Endothelial cell of umbilical vein (primary cell): ENCODE measurements at regions not wholly inside any gene's neighbourhood (a gene's known extent, or its start where the extent isn't known, plus 50 kb on each side); places are given as distances from the start of the nearest gene placed in this dataset.

Source experiments
- BruUV-seq: library from RNA; stranded (reverse); fragments of 400-500 nt; replicated peaks from 2 replicates; lab custom pipeline; 2021; lab: Mats Ljungman, UMichigan
- CTCF ChIA-PET: fragments of 300-600, 350-600 bp; sonication (Branson Sonifier 250); formaldehyde crosslinking; loops from one replicate; lab custom pipeline; 2021; ENCODE audit warnings: antibody characterized with exemption, inconsistent platforms; lab: Charles Lee
- POLR2A ChIA-PET: fragments of 300-600, 350-600 bp; sonication (Branson Sonifier 250); formaldehyde crosslinking; loops from one replicate; lab custom pipeline; 2021; ENCODE audit warnings: antibody characterized with exemption, inconsistent platforms; lab: Charles Lee
- DNase-seq: peaks from one replicate; pipeline ENCODE4 v3.0.0-alpha.2; 2011; ENCODE audit warnings: low read depth, low spot score
- FAIRE-seq: peaks from 2 replicates; lab custom pipeline; 2011; peaks lifted over from hg19 to GRCh38; lab: Jason Lieb, UNC
- H2AFZ ChIP-seq: 2 replicates; pipeline ENCODE4 v1.6.0; 2012; ENCODE audit warnings: low read depth, low read length, control low read depth, inconsistent platforms
- H3K27ac ChIP-seq: 2 replicates; pipeline ENCODE4 v1.5.1; 2011; ENCODE audit warnings: low read depth, mild to moderate bottlenecking, control low read depth, low read length, moderate library complexity; ENCODE audit not compliant: insufficient read depth
- H3K27me3 ChIP-seq, 2 experiments: 2 replicates each; pipeline versions ENCODE4 v1.6.0 to v1.6.1; 2011; ENCODE audit warnings: low read length in 2 of 2, mixed read lengths in 1 of 2; ENCODE audit not compliant: control insufficient read depth in 2 of 2, insufficient read depth in 2 of 2
- H3K36me3 ChIP-seq, 2 experiments: 2 replicates in 1 of 2; 3 replicates in 1 of 2; pipeline ENCODE4 v1.5.1; 2011; ENCODE audit warnings: low read length in 2 of 2, mild to moderate bottlenecking in 1 of 2, moderate library complexity in 1 of 2; ENCODE audit not compliant: control insufficient read depth in 2 of 2, insufficient read depth in 2 of 2; ENCODE audit errors: extremely low read depth in 1 of 2
- H3K4me1 ChIP-seq: 3 replicates; pipeline ENCODE4 v1.5.1; 2011; ENCODE audit warnings: mild to moderate bottlenecking, low read length; ENCODE audit not compliant: control insufficient read depth, insufficient read depth; ENCODE audit errors: extremely low read depth
- H3K4me2 ChIP-seq: 2 replicates; pipeline ENCODE4 v1.6.1; 2011; ENCODE audit warnings: low read length, control low read depth, mixed read lengths; ENCODE audit not compliant: insufficient read depth
- H3K4me3 ChIP-seq, 3 experiments: fragments of 200-600 bp in 1 of 3; sonication (generic), shearing (Covaris generic) in 1 of 3; replicated peaks in 1 of 3; 2 replicates each; pipeline ENCODE4 v1.5.1; 2011 to 2016; ENCODE audit warnings: control low read depth in 3 of 3, low read length in 3 of 3, mild to moderate bottlenecking in 2 of 3, inconsistent platforms in 1 of 3, low read depth in 1 of 3, moderate library complexity in 1 of 3; ENCODE audit not compliant: insufficient read depth in 1 of 3
- H3K79me2 ChIP-seq: 2 replicates; pipeline ENCODE4 v1.6.0; 2012; ENCODE audit warnings: low read length, inconsistent platforms; ENCODE audit not compliant: control insufficient read depth, insufficient read depth
- H3K9ac ChIP-seq: replicated peaks from 2 replicates; pipeline ENCODE3; 2011; ENCODE audit warnings: low read length, control low read depth; ENCODE audit not compliant: insufficient read depth; ENCODE audit errors: extremely low read depth
- H3K9me1 ChIP-seq: replicated peaks from 3 replicates; pipeline ENCODE4 v1.6.0; 2011; ENCODE audit warnings: mild to moderate bottlenecking, low read length; ENCODE audit not compliant: control insufficient read depth, insufficient read depth; ENCODE audit errors: extremely low read depth
- H3K9me3 ChIP-seq: replicated peaks from 2 replicates; pipeline ENCODE4 v1.5.1; 2012; ENCODE audit warnings: low read length, inconsistent platforms; ENCODE audit not compliant: control insufficient read depth, insufficient read depth
- H4K20me1 ChIP-seq: replicated peaks from 2 replicates; pipeline ENCODE3; 2011; ENCODE audit warnings: mild to moderate bottlenecking, low read length; ENCODE audit not compliant: control insufficient read depth, insufficient read depth; ENCODE audit errors: extremely low read depth
- GATA2 ChIP-seq: IDR thresholded peaks from 2 replicates; pipeline ENCODE4 v1.7.0; 2011; ENCODE audit warnings: low read depth, mild to moderate bottlenecking, moderate library complexity, mixed read lengths, low read length; ENCODE audit not compliant: insufficient read length, insufficient read depth
- JUN ChIP-seq: IDR thresholded peaks from 2 replicates; pipeline ENCODE4 v1.6.1; 2011; ENCODE audit warnings: borderline replicate concordance, low read depth; ENCODE audit not compliant: insufficient read length, insufficient read depth
- POLR2AphosphoS5 ChIP-seq: IDR thresholded peaks from 2 replicates; pipeline ENCODE4 v1.6.1; 2012; ENCODE audit warnings: low read depth, mild to moderate bottlenecking, control low read depth, low read length, moderate library complexity; ENCODE audit not compliant: insufficient read depth
- dilution Hi-C: fragments of 300-500 bp; cut with MboI; formaldehyde crosslinking; loops from one replicate; pipeline ENCODE4 v1.15.0; 2019; ENCODE audit warnings: low sequenced_read_pairs; ENCODE audit not compliant: extremely low pct_ligation_motif_present
- intact Hi-C: fragments of 100-400 bp; cut with micrococcal nuclease; formaldehyde crosslinking; loops from one replicate; pipeline ENCODE4 v1.10.0; 2022
- TF ChIP-seq, protein P1 (sequence below): IDR thresholded peaks from 2 replicates; pipeline ENCODE4 v1.6.1; 2011; ENCODE audit not compliant: insufficient read depth, insufficient read length

DNA sequence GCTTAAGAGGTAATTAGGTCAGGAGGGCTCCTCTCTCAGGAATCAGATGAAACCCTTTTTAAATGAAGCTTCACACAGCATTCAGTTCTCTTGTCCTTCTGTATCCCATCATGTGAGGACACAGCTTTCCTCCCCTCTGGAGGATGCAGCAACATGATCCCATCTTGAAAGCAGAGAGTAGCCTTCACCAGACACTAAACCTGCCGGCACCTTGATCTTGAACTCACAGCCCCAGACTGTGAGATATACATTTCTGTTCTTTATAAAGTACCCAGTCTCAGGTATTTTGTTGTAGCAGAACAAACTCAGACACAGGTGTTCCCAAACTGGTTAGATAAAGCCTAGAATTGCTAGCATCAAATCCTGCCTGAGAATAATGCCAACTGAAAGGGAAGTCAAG is 83.7 kb upstream of the PRICKLE2 start:
- Histone ChIP-seq H3K27me3 (no peaks in the 10 kb centered on the region), H3K27ac (no peak overlapping the region), H3K9me3 (no peaks in the 10 kb centered on the region), H4K20me1 (no peaks in the 10 kb centered on the region), H3K4me2 (no peak overlapping the region), H3K4me1 (no peaks in the 10 kb centered on the region), H3K9ac (no peak overlapping the region), H3K36me3 (no peaks in the 10 kb centered on the region), H3K4me3 (no peak overlapping the region), H3K9me1 (no peaks in the 10 kb centered on the region), H2AFZ (no peak overlapping the region), H3K79me2 (no peaks in the 10 kb centered on the region)
- intact Hi-C loops (no loop called here), dilution Hi-C loops (no loop called here)
- POLR2A ChIA-PET = no interaction called here
- CTCF ChIA-PET = interaction anchor here (0.6 to 1.7 kb wide), 2 partner anchors 13 to 31 kb away, joined by 3 read pairs; no protein-coding TSS in a partner anchor
- DNase-seq (no peak), FAIRE-seq (peak; percentile 56)
- BruUV-seq = no TSS peak
- TF ChIP-seq GATA2 = no peak
- TF ChIP-seq POLR2AphosphoS5 = no peak
- TF ChIP-seq JUN = no peak

DNA sequence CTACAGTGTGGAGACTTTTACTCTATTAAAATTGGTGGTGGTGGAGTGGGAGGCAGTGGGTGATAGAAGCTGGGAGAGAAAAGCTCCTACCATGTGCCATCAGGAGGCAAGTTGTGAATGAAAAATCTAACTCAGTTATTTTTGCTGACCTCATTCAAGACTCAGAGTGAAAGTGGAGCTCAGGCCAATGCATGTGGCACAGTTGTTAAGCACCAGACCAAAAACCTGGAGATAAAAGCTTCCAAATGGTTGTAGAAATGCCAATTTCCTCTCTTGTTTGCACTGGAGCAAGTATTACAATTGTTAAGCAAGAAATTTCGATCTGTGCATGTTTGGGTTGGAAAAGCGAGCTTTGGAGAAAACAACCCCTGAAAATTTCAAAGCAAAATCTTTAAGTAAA is 81.5 kb upstream of the PRICKLE2 start:
- ChIA-PET CTCF (interaction anchor here (0.6 to 2.0 kb wide), 3 partner anchors 38 to 48 kb away, joined by 4 to 5 read pairs (median 4); no protein-coding TSS in a partner anchor), POLR2A (no interaction called here)
- Histone ChIP-seq H3K79me2 (no peaks in the 10 kb centered on the region), H3K9me3 (no peaks in the 10 kb centered on the region), H4K20me1 (no peaks in the 10 kb centered on the region), H3K27me3 (peaks cover 0 to 3% of the 10 kb centered on the region in 2 experiments), H2AFZ (no peak overlapping the region), H3K4me1 (no peaks in the 10 kb centered on the region), H3K27ac (no peak overlapping the region), H3K4me2 (no peak overlapping the region), H3K36me3 (no peaks in the 10 kb centered on the region), H3K4me3 (no peak overlapping the region), H3K9me1 (no peaks in the 10 kb centered on the region), H3K9ac (no peak overlapping the region)
- DNase-seq (no peak), FAIRE-seq (no peak)
- intact Hi-C loops (no loop called here), dilution Hi-C loops (no loop called here)
- BruUV-seq = no TSS peak
- TF ChIP-seq, protein P1, sequence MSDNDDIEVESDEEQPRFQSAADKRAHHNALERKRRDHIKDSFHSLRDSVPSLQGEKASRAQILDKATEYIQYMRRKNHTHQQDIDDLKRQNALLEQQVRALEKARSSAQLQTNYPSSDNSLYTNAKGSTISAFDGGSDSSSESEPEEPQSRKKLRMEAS = no peak
